GM18499 (cell line): ENCODE measurements at regions not wholly inside any gene's neighbourhood (a gene's known extent, or its start where the extent isn't known, plus 50 kb on each side); places are given as distances from the start of the nearest gene placed in this dataset.
A peak's percentile ranks its signal among the peaks of the same experiment; 100 is the strongest.

Source experiments
- ATAC-seq: cut with Tn5 transposase; IDR thresholded peaks from one replicate; pipeline ENCODE4 v1.9.1; 2021; ENCODE audit warnings: moderate number of reproducible peaks; ENCODE audit not compliant: insufficient read depth, unreplicated experiment

DNA sequence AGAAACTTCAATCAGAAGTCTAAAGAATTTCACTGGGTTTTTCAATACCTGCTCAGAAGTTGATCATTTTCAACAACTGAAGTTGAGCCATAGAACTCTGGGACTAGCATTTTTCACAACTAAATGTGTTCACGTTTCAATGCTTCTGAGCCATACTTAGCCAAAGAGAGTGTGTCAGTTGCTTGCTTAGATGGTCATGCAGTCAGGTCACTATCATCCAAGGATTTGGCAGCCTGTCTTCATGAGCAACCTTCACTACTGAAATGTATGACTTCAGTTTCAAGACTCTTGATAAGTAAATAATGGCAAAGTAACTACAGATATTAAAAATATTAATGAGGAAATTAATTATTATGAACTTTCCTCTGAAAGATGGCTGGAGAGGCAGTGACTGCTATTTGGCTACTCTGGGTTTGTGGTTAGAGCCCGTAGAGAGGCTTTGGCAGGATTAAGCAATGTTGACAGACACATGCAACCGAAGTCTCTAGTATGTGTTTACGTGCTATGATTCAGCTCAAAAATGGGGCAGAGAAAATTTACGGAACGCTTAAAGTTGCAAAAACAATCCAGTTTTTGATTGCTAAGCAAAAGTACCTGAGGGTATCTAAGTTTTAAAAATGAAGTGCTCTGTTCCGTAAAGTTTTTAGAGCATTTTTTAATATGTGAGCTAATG is 133.8 kb downstream of the GMNC start:
- no peak for ATAC-seq

DNA sequence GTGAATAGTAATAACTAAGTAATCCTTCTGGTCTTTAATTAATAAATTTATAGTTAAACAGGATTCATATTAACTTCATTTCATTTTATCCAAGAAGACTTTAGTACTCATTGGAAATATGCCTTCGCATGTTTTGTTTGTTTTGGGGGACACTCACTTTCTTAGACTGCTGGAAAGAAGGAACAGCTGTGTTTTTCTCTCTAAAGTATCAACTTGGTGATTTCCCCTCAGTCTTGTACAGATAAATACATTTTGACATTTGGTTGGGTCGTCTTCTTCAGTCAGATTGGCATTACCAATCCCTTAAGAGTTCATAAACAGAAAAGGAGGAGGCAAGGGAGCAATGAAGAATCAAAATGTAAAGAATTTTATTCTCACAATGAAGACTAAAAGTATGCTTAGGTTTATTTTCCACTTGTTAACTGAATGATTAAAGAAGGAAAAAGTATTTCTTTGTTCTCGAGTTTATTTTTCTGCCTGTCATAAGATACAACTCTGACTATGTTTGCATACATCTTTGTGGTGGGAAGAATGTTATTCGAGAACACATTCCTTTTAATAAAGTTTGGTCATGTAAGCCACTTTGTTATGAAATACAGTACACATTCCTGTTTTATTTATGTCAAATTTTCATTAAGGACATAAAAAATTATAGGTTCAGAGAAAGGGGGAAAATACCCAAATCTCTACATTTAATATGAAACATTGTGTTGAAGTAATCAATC is 140.2 kb downstream of the GMNC start:
- no peak for ATAC-seq

DNA sequence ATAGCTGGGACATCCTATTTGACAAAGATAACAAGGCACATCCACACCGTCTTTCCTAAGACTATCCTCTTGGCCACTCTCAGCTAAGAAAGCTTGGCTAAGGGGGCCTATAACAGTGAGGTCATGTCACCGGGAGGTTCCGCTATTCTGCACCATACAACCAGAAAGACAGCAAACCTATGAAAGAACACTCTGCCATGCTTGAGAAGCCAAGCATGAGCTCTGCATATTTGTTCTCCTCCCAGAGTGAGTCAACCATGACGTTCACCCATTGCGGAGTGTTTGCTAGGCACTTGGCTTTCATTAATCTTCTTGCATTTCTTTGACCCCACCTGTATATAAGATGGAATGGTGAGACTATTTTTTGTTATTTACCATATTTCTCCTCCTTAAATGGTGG is 141.2 kb downstream of the GMNC start:
- peak; percentile 83 for ATAC-seq

DNA sequence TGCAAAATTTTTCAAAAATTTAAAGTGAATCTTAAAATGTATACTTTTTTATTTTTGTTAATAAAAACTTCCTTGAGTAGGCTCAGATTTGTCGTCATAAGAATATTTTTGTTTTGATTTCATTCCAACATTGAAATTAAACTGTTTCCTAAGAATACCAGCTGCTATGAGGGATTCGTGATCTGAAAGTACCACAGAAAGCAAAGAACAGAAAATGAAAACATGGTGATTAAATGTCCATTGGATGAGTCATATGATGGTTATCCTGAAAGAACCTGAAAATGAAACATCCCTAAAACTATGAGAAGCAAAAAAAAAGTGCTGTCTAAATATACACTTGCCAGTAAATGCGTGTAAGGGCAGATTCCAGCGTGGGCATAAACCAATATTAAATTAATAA is 143.8 kb downstream of the GMNC start:
- no peak for ATAC-seq

DNA sequence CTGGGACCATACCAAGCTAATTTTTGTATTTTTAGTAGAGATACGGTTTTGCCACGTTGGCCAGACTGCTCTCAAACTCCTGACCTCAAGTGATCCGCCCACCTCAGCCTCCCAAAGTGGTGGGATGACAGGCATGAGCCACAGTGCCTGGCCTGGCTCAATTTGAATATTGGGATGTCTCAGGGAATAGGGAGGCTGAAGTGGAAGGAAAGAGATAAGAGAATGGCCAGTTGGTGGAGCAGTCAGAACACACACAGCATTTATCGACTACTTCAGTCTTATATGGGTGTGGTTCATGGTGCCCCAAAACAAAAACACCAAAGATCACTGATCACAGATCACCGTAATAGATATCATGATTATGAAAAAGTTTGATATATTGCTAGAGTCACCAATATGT is 144.4 kb downstream of the GMNC start:
- no peak for ATAC-seq

DNA sequence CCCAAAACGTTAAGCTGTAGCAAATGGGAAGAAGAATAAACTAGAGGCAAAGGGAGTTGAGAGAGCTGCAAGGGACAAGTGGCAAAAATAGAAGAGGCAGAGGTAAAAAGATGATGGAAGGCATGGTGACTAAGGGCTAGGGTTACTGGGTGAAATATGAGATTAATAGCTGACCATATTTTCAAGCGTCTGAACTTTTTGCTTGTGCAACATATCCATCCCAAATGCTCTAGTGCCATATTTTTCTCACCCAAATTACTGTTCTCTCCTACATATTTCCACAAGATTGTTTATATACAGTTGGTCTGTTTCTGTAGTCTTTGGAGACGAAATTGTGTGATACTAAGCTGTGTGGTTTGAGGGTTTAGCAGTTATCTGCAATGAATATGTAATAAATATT is 145.5 kb downstream of the GMNC start:
- ATAC-seq, result no peak

DNA sequence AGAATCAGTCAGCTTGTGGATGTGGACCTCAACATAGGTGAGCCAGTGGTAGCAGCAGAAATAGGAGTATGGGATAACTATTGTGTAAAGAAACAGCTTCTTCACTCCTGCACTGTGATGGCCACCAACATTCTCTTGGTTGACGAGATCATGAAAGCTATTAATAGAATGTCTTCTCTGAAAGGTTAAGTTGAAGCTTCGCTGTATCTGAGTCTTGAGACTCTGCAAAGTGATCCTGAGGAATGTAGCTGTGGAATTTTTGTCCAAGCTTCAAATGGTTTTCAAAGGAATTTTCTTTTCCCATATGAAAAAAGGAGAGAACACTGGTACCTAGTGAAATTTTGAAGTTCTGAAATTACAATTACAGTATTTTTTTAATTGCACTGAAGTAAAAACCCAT is 146.3 kb downstream of the GMNC start:
- no peak for ATAC-seq

DNA sequence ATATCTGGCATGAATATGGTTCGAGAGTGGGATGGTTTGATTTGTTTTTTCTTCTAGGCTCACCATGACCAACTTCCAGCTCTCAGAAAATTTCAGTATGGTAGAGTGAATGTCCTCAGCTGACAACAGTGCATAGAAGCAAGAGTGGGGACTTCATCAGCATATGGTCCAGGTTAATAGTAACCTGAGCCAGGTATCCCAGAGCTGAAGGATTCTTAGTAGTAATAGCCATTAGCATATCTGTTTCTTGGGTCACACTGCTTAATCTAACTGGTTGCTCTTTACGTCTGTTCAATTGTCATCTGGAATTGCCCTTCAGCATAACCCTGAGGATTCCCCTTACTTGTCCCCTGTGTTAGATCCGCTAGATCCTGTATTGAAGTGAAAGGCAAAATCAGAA is 151.8 kb downstream of the GMNC start:
- ATAC-seq, result no peak

DNA sequence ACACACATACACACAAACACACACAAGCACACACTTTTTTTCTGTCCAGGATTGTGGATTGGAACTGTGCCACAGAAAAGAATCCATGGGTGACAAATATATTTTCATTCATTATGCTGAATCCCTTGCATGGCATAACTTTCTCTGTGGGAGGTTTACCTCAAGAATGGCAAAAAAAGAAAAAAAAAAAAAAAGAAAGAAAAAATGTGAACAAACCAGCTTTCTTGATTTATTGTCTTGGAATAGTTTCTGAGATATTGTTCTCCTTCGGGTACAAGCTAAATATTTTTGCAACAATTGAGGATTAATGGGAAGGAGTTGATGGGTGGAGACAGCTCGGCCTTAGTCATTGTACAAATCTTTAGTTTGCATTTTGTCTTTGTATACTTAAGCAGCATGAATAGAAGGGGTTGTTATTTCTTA is 153.1 kb downstream of the GMNC start:
- no peak for ATAC-seq
